ENCODE measurements at regions not wholly inside any gene's neighbourhood (a gene's known extent, or its start where the extent isn't known, plus 50 kb on each side); places are given as distances from the start of the nearest gene placed in this dataset.

DNA sequence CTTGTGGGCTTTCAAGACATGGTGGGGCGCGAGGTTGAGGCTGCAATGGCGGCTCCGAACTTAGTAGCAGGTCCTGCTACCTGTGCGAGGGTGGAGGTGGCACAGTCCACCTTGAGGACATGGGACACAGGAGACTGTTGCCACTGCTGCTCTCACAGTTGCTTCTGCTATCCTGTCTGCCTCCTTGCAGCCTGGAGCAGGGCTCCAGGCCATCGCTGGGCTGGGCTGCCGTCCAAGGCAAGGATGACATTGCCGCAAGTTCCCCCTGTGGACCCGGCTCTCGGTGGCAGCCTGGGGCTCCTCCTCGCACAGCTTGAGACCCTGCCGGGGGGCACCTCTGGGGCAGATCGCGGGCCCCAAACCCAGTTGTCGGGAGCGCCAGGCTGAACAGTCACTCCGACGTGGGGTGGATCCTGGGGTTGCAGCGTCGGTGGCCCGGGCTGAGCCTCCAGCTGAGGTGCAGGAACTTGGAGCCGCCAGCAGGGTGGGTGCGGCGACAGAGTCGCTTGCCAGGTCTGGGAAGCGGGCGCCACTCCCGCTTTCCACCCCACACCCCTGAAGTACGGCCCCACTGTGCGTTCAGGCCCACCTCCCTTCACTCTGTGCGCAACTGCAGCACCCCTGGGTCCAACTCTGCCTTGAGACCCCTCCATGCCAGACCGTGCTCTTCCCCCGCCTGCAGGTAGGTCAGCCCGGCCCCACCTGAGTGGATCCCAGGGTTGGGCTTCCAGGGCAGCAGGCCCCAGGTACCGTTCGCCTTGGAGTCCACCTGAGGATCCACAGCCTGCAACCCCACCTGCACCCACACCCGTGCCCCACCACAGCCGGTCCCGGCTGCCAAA, 192.7 kb upstream of the NUDT6 start:
- TF ChIP-seq, protein P1, sequence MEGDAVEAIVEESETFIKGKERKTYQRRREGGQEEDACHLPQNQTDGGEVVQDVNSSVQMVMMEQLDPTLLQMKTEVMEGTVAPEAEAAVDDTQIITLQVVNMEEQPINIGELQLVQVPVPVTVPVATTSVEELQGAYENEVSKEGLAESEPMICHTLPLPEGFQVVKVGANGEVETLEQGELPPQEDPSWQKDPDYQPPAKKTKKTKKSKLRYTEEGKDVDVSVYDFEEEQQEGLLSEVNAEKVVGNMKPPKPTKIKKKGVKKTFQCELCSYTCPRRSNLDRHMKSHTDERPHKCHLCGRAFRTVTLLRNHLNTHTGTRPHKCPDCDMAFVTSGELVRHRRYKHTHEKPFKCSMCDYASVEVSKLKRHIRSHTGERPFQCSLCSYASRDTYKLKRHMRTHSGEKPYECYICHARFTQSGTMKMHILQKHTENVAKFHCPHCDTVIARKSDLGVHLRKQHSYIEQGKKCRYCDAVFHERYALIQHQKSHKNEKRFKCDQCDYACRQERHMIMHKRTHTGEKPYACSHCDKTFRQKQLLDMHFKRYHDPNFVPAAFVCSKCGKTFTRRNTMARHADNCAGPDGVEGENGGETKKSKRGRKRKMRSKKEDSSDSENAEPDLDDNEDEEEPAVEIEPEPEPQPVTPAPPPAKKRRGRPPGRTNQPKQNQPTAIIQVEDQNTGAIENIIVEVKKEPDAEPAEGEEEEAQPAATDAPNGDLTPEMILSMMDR (IDR thresholded peaks at IDR 0.05), result no peak
- no peak for TF ChIP-seq POLR2A (IDR thresholded peaks at IDR 0.05)
- no peaks in the 10 kb centered on the region for H3K9me3 ChIP-seq
- DNase-seq, result no peak
- H3K4me1 ChIP-seq, result peaks cover 7% of the 10 kb centered on the region
- no peaks in the 10 kb centered on the region for H3K36me3 ChIP-seq (ENCODE audit: low read depth, missing control alignments)
- 61 to 81% methylated on average over 12 to 37 of the region's 39 CpGs for WGBS, 2 donors
- intact Hi-C loops (cut with DNase I; ENCODE audit: low total_unique reads), result no loop called here
- H3K27me3 ChIP-seq, result no peaks in the 10 kb centered on the region
- H3K4me3 ChIP-seq, result peak overlapping the region in 1 of 2 donors; percentile 5
- no peak overlapping the region for H3K27ac ChIP-seq

DNA sequence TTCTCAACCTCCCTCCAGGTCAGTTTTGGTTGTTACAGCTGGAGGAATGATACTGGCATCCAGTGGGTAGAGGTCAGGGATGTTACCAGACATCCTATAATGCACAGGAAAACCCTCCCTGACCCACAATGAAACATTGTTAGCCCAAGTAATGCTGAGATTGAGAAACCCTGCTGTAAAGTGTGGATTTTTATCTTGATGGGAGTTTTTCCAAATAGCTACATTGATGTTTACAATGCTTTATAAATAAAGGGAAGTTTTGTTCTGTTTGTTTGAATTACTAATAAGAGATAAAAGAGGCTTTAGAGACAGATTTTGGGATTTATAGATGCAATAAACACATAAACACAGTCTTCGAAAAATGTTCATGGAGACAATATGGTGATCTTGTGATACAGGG, 194.0 kb upstream of the NUDT6 start:
- Histone ChIP-seq H3K27me3 (no peaks in the 10 kb centered on the region), H3K4me3 (no peak overlapping the region), H3K9me3 (no peaks in the 10 kb centered on the region), H3K36me3 (ENCODE audit: low read depth, missing control alignments) (no peaks in the 10 kb centered on the region), H3K4me1 (peaks cover 3% of the 10 kb centered on the region), H3K27ac (no peak overlapping the region)
- 84 to 91% methylated on average over 1 of the region's 1 CpG for WGBS, 2 donors
- TF ChIP-seq POLR2A (IDR thresholded peaks at IDR 0.05), result no peak
- TF ChIP-seq, protein P1 (IDR thresholded peaks at IDR 0.05), result no peak
- DNase-seq, result no peak
- intact Hi-C loops (cut with DNase I; ENCODE audit: low total_unique reads), result no loop called here

DNA sequence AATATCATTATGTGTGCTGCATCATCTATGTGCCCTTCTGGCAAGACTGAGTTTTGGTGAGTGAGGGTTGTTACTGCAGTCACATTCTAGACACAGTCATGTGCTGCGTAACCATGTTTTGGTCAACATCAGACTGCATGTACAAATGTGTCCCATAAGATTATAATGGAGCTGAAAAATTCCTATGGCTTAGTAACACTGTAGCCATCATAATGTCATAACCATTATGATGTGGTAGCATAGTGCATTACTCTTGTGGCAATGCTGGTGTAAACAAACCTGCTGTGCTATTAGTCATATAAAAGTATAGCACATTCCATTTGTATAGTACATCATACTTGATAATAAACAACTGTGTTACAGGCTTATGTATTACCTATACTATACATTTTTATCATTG, 198.1 kb upstream of the NUDT6 start:
- 100% methylated on average over 1 of the region's 1 CpG for WGBS, 2 donors
- DNase-seq, result no peak
- Histone ChIP-seq H3K4me3 (no peak overlapping the region), H3K27ac (no peak overlapping the region), H3K27me3 (no peaks in the 10 kb centered on the region), H3K9me3 (no peaks in the 10 kb centered on the region), H3K36me3 (ENCODE audit: low read depth, missing control alignments) (no peaks in the 10 kb centered on the region), H3K4me1 (peaks cover 3% of the 10 kb centered on the region)
- TF ChIP-seq POLR2A (IDR thresholded peaks at IDR 0.05), result no peak
- TF ChIP-seq, protein P1 (IDR thresholded peaks at IDR 0.05), result no peak
- intact Hi-C loops (cut with DNase I; ENCODE audit: low total_unique reads), result no loop called here

DNA sequence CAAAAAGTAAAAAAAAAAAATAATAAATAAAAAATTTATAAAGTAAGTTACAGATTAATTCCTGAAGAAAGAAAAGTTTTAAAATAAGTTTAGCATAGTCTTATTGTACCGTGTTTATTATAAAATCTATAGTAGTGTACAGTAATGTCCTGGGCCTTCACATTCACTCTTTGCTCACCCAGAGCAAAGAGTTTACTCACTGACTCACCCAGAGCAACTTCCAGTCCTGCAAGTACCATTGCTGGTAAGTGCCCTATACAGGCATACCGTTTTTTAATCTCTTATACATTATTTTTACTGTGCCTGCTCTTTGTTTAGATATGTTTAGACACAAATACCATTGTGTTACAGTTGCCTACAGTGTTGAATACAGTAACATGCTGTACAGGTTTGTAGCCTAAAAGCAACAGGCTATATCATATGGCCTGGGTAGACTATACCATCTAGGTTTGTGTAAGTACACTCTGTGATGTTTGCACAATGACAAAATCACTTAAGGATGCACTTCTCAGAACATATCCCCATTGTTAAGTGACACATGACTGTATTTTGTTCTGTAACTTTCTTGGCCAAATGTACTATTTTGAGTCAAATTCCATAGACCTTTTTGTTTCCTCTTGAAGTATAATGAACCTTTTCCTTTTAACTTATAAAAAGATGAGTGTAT, 199.0 kb upstream of the NUDT6 start:
- H3K27ac ChIP-seq, result no peak overlapping the region
- intact Hi-C loops (cut with DNase I; ENCODE audit: low total_unique reads), result no loop called here
- H3K27me3 ChIP-seq, result no peaks in the 10 kb centered on the region
- no peaks in the 10 kb centered on the region for H3K9me3 ChIP-seq
- no peak for TF ChIP-seq POLR2A (IDR thresholded peaks at IDR 0.05)
- TF ChIP-seq, protein P1 (IDR thresholded peaks at IDR 0.05), result no peak
- DNase-seq, result no peak
- H3K4me1 ChIP-seq, result no peaks in the 10 kb centered on the region
- no peaks in the 10 kb centered on the region for H3K36me3 ChIP-seq (ENCODE audit: low read depth, missing control alignments)
- WGBS, 2 donors, result 84 to 85% methylated on average over 2 of the region's 2 CpGs
- no peak overlapping the region for H3K4me3 ChIP-seq

All from testis (tissue), 2 donors.